Fibroblast of the aortic adventitia (primary cell): ENCODE measurements at regions not wholly inside any gene's neighbourhood (a gene's known extent, or its start where the extent isn't known, plus 50 kb on each side); places are given as distances from the start of the nearest gene placed in this dataset.

Source experiments
- DNase-seq: peaks from one replicate; pipeline ENCODE4 v3.0.0-alpha.2; 2010; ENCODE audit warnings: low read depth
- H3K4me3 ChIP-seq: 2 replicates; pipeline ENCODE4 v1.5.1; 2011; ENCODE audit warnings: low read depth, mild to moderate bottlenecking, control low read depth, low read length, moderate library complexity
- TF ChIP-seq, protein P1 (sequence below): IDR thresholded peaks from 2 replicates; pipeline ENCODE4 v1.5.1; 2011; ENCODE audit warnings: mild to moderate bottlenecking, low read length, control low read depth, inconsistent platforms; ENCODE audit not compliant: insufficient read depth

DNA sequence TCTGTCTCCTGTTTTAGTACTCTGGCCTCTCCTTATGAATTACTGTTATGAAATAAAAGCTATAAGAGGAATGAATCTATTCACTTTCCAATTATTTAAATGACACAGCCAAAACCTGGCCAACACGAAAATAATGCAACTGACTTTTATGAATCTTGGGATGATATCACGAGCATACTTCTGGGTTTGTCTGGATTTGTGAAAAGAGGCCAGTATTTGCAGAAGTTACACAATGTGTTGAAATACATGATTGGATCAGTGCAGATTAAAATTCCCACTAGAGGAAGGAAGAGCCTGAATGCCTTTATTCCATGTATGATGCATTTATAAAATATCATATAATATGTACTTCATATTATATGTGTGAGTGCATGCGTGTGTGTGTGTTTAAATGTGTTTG is 418.2 kb downstream of the GRB14 start:
- no peak overlapping the region for H3K4me3 ChIP-seq
- DNase-seq: peak; percentile 10
- TF ChIP-seq, protein P1, sequence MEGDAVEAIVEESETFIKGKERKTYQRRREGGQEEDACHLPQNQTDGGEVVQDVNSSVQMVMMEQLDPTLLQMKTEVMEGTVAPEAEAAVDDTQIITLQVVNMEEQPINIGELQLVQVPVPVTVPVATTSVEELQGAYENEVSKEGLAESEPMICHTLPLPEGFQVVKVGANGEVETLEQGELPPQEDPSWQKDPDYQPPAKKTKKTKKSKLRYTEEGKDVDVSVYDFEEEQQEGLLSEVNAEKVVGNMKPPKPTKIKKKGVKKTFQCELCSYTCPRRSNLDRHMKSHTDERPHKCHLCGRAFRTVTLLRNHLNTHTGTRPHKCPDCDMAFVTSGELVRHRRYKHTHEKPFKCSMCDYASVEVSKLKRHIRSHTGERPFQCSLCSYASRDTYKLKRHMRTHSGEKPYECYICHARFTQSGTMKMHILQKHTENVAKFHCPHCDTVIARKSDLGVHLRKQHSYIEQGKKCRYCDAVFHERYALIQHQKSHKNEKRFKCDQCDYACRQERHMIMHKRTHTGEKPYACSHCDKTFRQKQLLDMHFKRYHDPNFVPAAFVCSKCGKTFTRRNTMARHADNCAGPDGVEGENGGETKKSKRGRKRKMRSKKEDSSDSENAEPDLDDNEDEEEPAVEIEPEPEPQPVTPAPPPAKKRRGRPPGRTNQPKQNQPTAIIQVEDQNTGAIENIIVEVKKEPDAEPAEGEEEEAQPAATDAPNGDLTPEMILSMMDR: no peak

DNA sequence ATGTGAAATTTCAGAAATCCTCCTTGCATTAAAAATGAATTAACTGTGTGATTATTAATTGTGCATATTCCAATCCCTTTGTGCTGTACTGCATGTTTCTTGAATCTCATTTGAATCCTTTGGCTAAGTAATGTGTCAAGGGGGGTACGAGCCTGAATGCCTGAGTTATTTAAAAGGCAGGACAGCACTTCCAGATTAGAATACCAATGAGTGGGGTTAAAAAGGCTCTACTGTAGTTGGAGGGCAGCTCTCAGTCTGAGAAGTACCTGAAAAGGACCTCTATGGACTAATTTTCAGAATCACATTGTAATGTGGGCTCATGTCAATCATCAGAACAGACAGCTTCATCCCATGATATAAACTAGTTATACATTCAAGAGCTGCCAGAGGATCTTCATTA is 423.0 kb downstream of the GRB14 start:
- H3K4me3 ChIP-seq: no peak overlapping the region
- TF ChIP-seq, protein P1: no peak
- DNase-seq: no peak

DNA sequence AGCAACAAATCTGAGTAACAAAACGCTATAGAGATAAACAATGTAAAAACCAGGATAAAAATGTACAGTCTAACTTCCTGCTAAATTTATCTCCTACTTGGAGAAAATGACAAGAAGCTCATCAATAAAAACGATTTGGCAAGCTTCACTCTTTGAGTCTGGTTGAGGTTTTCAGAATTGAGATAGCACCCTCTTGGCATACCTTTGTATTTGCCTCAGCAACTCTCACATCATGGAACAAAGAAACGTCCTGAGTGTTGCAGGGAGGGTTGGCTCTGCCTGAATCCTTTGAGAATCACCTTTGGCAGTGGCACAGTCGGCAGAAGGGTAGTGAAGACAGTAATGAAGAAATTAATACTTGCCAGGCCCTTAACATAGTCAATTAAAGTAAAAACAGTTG is 430.6 kb downstream of the GRB14 start:
- no peak for DNase-seq
- TF ChIP-seq, protein P1: no peak
- H3K4me3 ChIP-seq: no peak overlapping the region

DNA sequence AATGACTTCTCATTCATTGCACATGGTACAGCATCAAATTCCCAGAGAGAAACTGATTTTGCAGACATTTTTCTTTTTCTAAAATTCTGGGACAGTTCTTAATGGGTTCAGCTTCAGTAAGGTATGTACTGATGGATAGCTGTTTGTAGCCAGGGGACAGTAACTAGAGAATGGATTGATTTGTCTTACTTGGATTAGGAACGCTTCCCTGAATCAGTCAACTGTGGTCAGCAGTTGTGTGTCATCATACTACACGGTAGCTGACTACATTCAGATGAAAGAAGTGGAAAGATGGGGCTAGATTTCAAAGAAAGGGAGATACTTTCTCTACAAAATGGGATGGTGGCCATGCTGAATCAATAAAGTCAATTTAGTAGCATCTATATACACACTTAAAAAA is 431.4 kb downstream of the GRB14 start:
- DNase-seq: no peak
- TF ChIP-seq, protein P1: no peak
- H3K4me3 ChIP-seq: no peak overlapping the region

DNA sequence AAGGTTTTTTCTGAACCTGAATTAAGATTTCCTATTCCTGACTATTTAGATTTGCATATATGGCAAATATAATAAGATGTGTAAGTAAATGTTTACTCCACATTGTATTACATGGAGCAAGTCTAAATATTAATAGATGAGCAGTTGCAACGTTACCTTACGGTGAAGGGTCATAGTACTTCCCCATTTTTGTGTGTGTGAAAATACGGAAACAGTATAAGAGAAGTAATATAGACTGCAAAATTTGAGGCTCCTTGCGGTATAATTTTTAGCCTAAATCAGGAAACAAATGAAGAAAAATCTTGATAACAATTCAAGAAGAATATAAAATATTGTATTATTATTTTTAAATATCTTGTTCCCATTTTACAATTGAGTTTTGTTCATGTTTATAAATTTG is 434.2 kb downstream of the GRB14 start:
- no peak for DNase-seq
- TF ChIP-seq, protein P1: no peak
- no peak overlapping the region for H3K4me3 ChIP-seq

DNA sequence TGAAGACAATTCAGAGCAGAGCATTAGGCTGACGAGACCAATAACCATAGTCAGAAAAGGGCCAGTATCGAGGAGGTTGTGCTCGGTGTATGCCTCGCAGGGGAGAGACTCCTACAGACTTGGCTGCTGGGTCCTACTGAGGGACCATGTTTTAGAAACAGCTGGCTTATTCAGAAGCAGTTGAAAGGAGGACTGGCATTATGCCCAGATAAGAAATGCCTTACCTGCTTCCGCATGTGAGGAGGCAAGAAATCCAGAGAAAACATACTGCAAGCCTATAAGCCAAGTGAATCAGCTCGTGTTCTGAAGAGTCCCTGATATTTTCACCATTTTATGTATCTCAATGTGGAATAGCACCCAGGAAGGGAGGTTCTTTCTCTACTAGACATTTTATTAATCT is 434.7 kb downstream of the GRB14 start:
- TF ChIP-seq, protein P1: no peak
- no peak overlapping the region for H3K4me3 ChIP-seq
- DNase-seq: no peak

DNA sequence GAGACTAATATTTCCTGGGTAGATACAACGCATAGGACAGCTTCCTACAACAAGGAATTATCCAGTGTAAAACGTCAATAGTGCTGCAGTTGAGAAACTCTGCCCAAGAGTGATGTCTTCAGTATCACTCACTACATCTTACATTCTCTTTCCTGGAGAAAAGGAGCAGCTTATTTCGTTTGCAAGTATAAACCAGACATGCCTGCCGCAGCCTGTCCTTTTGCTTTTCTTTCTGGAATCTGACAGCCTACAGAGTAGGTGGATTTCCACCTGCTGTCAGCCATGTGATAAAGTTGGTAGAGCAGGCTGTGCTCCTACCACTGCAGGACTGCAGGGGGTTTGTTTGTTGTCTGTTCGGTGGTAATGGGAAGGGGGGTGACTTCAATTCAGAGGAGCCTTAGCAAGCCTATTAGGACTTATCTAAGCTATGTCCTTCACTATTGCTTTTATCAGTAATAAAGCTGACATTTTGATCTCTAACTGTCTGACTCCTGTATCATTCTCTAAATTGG is 439.1 kb downstream of the GRB14 start:
- no peak overlapping the region for H3K4me3 ChIP-seq
- no peak for DNase-seq
- TF ChIP-seq, protein P1: no peak
